ENCODE measurements at regions not wholly inside any gene's neighbourhood (a gene's known extent, or its start where the extent isn't known, plus 50 kb on each side); places are given as distances from the start of the nearest gene placed in this dataset.

GRCh38 chr15:47607695-47608094 lies 109.6 kb upstream of the SEMA6D start:
- TF ChIP-seq CTCF (IDR thresholded peaks at IDR 0.05) (no peak), EZH2 (IDR thresholded peaks at IDR 0.05; ENCODE audit: borderline replicate concordance, insufficient read depth, low read depth, low read length, poor library complexity, severe bottlenecking) (no peak)
- Histone ChIP-seq H3K27me3 (replicated peaks in 1 of 4; ENCODE audit: control extremely low read depth in 1 of 4, control insufficient read depth in 3 of 4, insufficient read depth in 4 of 4, low read length in 3 of 4) (no peaks in the 10 kb centered on the region), H3K79me2 (ENCODE audit: control insufficient read depth, insufficient read depth, low read length) (no peaks in the 10 kb centered on the region), H4K20me1 (ENCODE audit: control insufficient read depth, insufficient read depth, low read length, poor library complexity, severe bottlenecking) (no peaks in the 10 kb centered on the region), H3K27ac (ENCODE audit: low read length in 2 of 2) (no peak overlapping the region), H3K4me2 (replicated peaks; ENCODE audit: low read depth, low read length, poor library complexity, severe bottlenecking) (no peak overlapping the region), H3K36me3 (replicated peaks in 1 of 2; ENCODE audit: control extremely low read depth in 1 of 2, control insufficient read depth in 1 of 2, extremely low read depth in 1 of 2, insufficient read depth in 2 of 2, low read length in 1 of 2) (no peaks in the 10 kb centered on the region), H3K9me3 (ENCODE audit: control extremely low read depth in 1 of 3, control insufficient read depth in 2 of 3, insufficient read depth in 1 of 3, low read length in 2 of 3) (no peaks in the 10 kb centered on the region), H3K9ac (ENCODE audit: low read length) (no peak overlapping the region), H2AFZ (ENCODE audit: insufficient read depth, low read depth, low read length, poor library complexity, severe bottlenecking) (no peak overlapping the region), H3K4me3 (ENCODE audit: control extremely low read depth in 1 of 5, extremely low read depth in 1 of 5, insufficient read depth in 1 of 5, low read depth in 2 of 5, low read length in 4 of 5) (no peak overlapping the region), H3K4me1 (ENCODE audit: control insufficient read depth in 2 of 2, insufficient read depth in 2 of 2, low read length in 2 of 2) (no peaks in the 10 kb centered on the region)
- POLR2A ChIA-PET = no interaction called here
- peaks cover 3% of the 10 kb centered on the region for H3K9me3 Mint-ChIP-seq (ENCODE audit: insufficient read depth)
- no peak overlapping the region for H3K4me3 Mint-ChIP-seq
- no peaks in the 10 kb centered on the region for H3K27me3 Mint-ChIP-seq
- no peaks in the 10 kb centered on the region for H3K4me1 Mint-ChIP-seq
- H3K27ac Mint-ChIP-seq = no peak overlapping the region
- ATAC-seq (ENCODE audit: low read depth) (no peak), DNase-seq (no peak)
- intact Hi-C loops (cut with micrococcal nuclease) = no loop called here
- CTCF ChIA-PET = no interaction called here

DNA sequence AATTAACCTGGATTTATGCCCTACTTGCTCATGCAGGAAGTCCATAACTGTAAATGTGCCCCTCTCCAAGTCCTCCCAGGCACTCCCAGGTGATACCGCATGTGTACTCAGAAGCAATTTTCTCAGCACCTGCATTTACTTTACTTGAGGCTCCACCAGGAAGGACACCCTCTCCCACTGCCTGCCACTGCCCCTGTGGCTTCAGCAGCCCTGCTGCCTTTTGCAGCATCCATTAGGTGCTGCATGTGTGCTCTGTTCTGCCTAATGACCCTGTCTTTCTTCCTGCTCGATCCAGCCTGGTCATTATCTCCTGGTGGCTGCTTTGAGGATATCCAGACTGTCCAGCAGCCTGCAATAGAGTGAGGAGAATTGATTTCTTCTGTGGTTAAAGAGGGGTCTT lies 107.6 kb upstream of the SEMA6D start:
- H3K4me1 Mint-ChIP-seq = no peaks in the 10 kb centered on the region
- intact Hi-C loops (cut with micrococcal nuclease) = no loop called here
- H3K9me3 ChIP-seq (ENCODE audit: control extremely low read depth in 1 of 3, control insufficient read depth in 2 of 3, insufficient read depth in 1 of 3, low read length in 2 of 3) = no peaks in the 10 kb centered on the region

More for the DNA sequence above, 107.6 kb upstream of the SEMA6D start:
- Histone ChIP-seq H3K4me1 (ENCODE audit: control insufficient read depth in 2 of 2, insufficient read depth in 2 of 2, low read length in 2 of 2) (no peaks in the 10 kb centered on the region), H2AFZ (ENCODE audit: insufficient read depth, low read depth, low read length, poor library complexity, severe bottlenecking) (no peak overlapping the region), H3K27ac (ENCODE audit: low read length in 2 of 2) (no peak overlapping the region), H3K36me3 (replicated peaks in 1 of 2; ENCODE audit: control extremely low read depth in 1 of 2, control insufficient read depth in 1 of 2, extremely low read depth in 1 of 2, insufficient read depth in 2 of 2, low read length in 1 of 2) (no peaks in the 10 kb centered on the region), H3K9ac (ENCODE audit: low read length) (no peak overlapping the region), H3K4me3 (ENCODE audit: control extremely low read depth in 1 of 5, extremely low read depth in 1 of 5, insufficient read depth in 1 of 5, low read depth in 2 of 5, low read length in 4 of 5) (no peak overlapping the region), H3K4me2 (replicated peaks; ENCODE audit: low read depth, low read length, poor library complexity, severe bottlenecking) (no peak overlapping the region), H3K79me2 (ENCODE audit: control insufficient read depth, insufficient read depth, low read length) (no peaks in the 10 kb centered on the region), H3K27me3 (replicated peaks in 1 of 4; ENCODE audit: control extremely low read depth in 1 of 4, control insufficient read depth in 3 of 4, insufficient read depth in 4 of 4, low read length in 3 of 4) (no peaks in the 10 kb centered on the region), H4K20me1 (ENCODE audit: control insufficient read depth, insufficient read depth, low read length, poor library complexity, severe bottlenecking) (no peaks in the 10 kb centered on the region)
- Mint-ChIP-seq H3K4me3 (no peak overlapping the region), H3K27me3 (no peaks in the 10 kb centered on the region), H3K27ac (no peak overlapping the region), H3K9me3 (ENCODE audit: insufficient read depth) (peaks cover 3% of the 10 kb centered on the region)
- DNase-seq (no peak), ATAC-seq (ENCODE audit: low read depth) (no peak)
- ChIA-PET CTCF (no interaction called here), POLR2A (no interaction called here)
- WGBS (ENCODE audit: insufficient coverage) = 100% methylated on average over 1 of the region's 2 CpGs
- TF ChIP-seq EZH2 (IDR thresholded peaks at IDR 0.05; ENCODE audit: borderline replicate concordance, insufficient read depth, low read depth, low read length, poor library complexity, severe bottlenecking) (no peak), CTCF (IDR thresholded peaks at IDR 0.05) (no peak)

Measured in B cell (primary cell).